ENCODE measurements at regions not wholly inside any gene's neighbourhood (a gene's known extent, or its start where the extent isn't known, plus 50 kb on each side); places are given as distances from the start of the nearest gene placed in this dataset.

- TF ChIP-seq, protein P1, sequence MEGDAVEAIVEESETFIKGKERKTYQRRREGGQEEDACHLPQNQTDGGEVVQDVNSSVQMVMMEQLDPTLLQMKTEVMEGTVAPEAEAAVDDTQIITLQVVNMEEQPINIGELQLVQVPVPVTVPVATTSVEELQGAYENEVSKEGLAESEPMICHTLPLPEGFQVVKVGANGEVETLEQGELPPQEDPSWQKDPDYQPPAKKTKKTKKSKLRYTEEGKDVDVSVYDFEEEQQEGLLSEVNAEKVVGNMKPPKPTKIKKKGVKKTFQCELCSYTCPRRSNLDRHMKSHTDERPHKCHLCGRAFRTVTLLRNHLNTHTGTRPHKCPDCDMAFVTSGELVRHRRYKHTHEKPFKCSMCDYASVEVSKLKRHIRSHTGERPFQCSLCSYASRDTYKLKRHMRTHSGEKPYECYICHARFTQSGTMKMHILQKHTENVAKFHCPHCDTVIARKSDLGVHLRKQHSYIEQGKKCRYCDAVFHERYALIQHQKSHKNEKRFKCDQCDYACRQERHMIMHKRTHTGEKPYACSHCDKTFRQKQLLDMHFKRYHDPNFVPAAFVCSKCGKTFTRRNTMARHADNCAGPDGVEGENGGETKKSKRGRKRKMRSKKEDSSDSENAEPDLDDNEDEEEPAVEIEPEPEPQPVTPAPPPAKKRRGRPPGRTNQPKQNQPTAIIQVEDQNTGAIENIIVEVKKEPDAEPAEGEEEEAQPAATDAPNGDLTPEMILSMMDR (IDR thresholded peaks at IDR 0.05) = no peak
These were observed 1349.6 kb upstream of the CDH8 start for GRCh38 chr16:63385714-63386432.

DNA sequence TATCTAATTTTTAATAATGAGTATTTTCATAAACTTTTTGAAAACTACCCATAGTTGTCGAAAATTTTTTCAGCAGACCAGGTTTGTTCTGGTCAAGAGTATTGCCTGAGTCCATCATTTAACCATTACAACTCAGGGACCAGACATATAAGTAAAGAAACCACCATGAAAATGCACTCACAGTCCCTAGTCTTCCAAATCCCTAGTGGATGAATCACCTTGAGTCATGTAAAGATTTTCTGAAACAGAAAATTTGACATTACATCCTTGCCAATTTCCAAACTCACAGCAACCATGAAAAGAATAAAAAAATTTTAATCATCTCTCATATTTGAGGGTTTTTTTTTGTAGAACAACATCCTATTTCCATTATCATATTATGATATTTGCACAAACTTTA is 1337.5 kb upstream of the CDH8 start:
- TF ChIP-seq, protein P1 (IDR thresholded peaks at IDR 0.05) = no peak

DNA sequence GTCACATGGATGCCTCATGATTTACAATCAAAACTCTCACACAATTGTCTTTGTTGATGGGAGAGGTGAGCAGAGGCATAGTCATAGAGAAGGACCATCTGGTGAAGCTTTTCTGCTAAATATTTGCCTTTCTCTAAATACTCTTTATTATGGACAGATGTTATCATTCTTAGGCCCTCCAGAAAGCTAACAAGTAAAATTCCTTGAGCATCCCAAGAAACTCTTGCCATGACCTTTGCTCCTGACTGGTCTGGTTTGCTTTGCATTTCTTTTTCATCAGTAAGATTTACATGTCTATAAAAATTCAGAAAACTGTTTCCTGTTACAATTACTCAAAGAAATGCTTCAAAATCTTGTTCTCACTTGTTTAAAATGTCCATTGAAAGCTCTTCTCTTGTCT is 1336.6 kb upstream of the CDH8 start:
- TF ChIP-seq, protein P1 (IDR thresholded peaks at IDR 0.05) = no peak

DNA sequence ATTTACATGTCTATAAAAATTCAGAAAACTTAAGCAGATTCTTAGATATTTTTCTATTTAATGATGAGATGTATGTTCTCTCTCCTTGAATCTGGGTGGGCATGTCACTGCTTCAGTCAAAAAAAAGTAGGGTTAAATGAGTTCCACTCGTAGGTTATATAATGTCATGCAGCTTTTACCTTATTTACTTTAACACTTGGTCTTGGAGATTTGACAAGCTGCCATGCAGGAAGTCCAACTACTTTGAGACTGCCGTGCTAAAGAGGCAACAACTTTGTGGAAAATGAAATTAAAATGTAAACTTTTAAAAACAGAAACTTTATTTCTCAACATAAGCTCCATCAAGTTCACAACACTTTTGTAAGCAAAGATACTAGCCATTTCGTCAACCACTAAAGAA is 1336.0 kb upstream of the CDH8 start:
- TF ChIP-seq, protein P1 (IDR thresholded peaks at IDR 0.05) = no peak

DNA sequence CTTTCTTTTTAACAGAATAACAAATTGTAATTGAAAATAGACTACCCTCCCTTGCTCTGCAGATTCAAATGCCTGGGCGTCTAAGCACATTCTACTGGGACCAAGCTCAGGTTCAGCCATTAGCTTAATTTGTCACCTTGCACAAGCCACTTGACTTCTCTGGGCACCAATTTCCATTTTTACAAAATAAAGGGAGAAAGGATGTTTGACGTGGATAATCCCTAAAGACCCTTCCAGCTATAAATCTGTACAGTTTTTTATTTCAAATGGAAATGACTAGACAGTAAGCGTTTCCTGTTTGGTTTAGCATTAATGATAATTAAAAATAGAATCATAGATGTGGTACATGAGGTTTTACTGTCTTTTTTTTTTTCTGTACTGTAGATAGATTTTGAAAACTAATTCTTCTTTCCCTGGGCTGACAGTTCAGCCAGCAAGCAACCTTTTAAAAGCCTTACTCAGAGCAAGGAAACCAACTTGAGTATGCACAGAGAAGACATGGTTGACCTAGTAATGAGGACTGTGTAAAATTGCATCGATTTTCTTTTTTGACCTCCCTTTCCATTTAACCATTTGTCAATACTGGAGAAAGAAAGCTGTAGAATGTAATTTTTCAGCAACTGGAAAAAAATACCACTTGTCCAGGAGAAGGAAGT is 1329.5 kb upstream of the CDH8 start:
- TF ChIP-seq, protein P1 (IDR thresholded peaks at IDR 0.05) = no peak

- TF ChIP-seq, protein P1 (IDR thresholded peaks at IDR 0.05) = no peak
These were observed 1327.5 kb upstream of the CDH8 start for GRCh38 chr16:63363738-63364137.

GRCh38 chr16:63361032-63361624 is 1324.9 kb upstream of the CDH8 start:
- TF ChIP-seq, protein P1 (IDR thresholded peaks at IDR 0.05) = peak; percentile 83
